ENCODE measurements at regions not wholly inside any gene's neighbourhood (a gene's known extent, or its start where the extent isn't known, plus 50 kb on each side); places are given as distances from the start of the nearest gene placed in this dataset.

DNA sequence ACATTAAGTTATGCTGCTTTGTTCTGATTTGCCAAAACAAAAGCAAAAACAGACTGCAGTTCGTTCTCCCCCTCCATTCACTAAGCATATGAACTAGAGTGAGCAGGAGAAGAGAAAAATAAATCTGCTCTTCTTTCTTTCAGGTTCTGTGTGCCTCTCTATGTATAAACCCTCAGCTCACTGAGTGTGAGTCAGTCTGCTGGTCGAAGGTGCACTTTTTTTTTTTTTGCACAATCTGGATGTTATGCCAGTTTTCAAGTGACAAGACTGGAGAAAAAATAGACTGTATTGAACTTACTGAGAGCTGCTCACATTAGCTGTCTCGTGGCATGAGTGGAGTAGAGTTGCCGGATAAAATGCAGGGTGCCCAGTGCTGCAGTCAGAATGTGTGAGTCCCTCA is 244.6 kb upstream of the ATP10B start:
- TF ChIP-seq CTCF (IDR thresholded peaks at IDR 0.05): no peak
- TF ChIP-seq POLR2A (IDR thresholded peaks at IDR 0.05): no peak
